Hepatocyte (in vitro differentiated cells): ENCODE measurements at regions not wholly inside any gene's neighbourhood (a gene's known extent, or its start where the extent isn't known, plus 50 kb on each side); places are given as distances from the start of the nearest gene placed in this dataset.

Experiments
- EZH2 ChIP-seq: fragments of 200-600 bp; sonication (generic); IDR thresholded peaks from 2 replicates; pipeline ENCODE4 v1.6.1; 2016; ENCODE audit warnings: antibody characterized with exemption, mild to moderate bottlenecking, borderline replicate concordance
- TF ChIP-seq, protein P1 (sequence below): fragments of 200-600 bp; sonication (generic); IDR thresholded peaks from 2 replicates; pipeline ENCODE4 v1.5.1; 2016; ENCODE audit warnings: antibody characterized with exemption, mild to moderate bottlenecking; ENCODE audit not compliant: poor library complexity

DNA sequence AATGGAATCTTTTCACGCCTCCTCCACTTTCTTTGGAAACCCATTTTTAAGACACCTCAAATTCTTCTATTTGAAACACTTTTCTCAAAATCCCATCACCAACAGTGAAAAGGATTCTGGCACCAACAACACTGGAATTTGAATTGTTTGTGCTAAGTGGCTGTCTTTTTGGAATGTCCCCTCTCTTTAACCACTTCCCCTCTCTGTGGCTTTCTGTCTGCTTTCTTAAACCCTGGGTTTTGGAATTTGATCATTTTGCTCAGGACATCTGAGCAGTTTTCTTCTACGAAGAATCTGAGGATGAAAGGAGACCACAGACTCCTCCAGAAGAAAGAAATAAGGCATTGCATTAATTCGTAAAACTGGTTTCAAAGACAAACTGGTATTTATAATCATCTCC, 89.0 kb downstream of the MXRA5 start:
- TF ChIP-seq EZH2, result no peak
- TF ChIP-seq, protein P1, sequence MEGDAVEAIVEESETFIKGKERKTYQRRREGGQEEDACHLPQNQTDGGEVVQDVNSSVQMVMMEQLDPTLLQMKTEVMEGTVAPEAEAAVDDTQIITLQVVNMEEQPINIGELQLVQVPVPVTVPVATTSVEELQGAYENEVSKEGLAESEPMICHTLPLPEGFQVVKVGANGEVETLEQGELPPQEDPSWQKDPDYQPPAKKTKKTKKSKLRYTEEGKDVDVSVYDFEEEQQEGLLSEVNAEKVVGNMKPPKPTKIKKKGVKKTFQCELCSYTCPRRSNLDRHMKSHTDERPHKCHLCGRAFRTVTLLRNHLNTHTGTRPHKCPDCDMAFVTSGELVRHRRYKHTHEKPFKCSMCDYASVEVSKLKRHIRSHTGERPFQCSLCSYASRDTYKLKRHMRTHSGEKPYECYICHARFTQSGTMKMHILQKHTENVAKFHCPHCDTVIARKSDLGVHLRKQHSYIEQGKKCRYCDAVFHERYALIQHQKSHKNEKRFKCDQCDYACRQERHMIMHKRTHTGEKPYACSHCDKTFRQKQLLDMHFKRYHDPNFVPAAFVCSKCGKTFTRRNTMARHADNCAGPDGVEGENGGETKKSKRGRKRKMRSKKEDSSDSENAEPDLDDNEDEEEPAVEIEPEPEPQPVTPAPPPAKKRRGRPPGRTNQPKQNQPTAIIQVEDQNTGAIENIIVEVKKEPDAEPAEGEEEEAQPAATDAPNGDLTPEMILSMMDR, result no peak
